ENCODE measurements at regions not wholly inside any gene's neighbourhood (a gene's known extent, or its start where the extent isn't known, plus 50 kb on each side); places are given as distances from the start of the nearest gene placed in this dataset.

DNA sequence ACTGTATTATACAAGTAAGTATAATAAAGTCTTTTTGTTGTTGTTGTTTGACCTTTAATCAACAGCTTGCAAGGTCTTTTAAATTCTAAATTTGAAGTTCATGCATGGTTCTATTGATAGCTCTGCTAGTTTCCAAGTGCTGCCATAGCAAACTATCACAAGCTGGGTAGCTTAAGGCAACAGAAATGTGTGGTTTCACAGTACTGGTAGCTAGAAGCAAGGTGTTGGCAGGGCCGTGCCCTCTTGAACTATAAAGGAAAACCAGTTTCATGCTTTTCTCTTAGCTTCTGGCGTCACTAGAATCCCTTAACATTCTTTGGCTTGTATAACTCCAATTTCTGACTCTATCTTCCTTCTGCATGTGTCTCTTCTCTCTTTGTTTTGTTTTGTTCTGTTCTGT, 1021.9 kb upstream of the AUTS2 start:
- Histone ChIP-seq H2BK120ac (ENCODE audit: low read depth, low read length) (no peak overlapping the region), H3K4me3 (ENCODE audit: insufficient read depth, low read depth, low read length) (no peak overlapping the region), H2BK20ac (ENCODE audit: low read depth, low read length) (no peak overlapping the region), H3K27ac (ENCODE audit: insufficient read depth, low read length) (no peak overlapping the region), H3K56ac (ENCODE audit: extremely low read depth, insufficient read depth, low read length) (no peak overlapping the region), H4K8ac (ENCODE audit: low read depth in 2 of 2, low read length in 2 of 2) (no peak overlapping the region), H3K4me2 (ENCODE audit: low read depth, low read length) (no peak overlapping the region), H3K14ac (replicated peaks; ENCODE audit: low read depth, low read length) (no peak overlapping the region), H3K36me3 (ENCODE audit: control insufficient read depth, insufficient read depth, low read length) (no peaks in the 10 kb centered on the region), H3K27me3 (ENCODE audit: control insufficient read depth, insufficient read depth, low read length) (no peaks in the 10 kb centered on the region), H4K20me1 (ENCODE audit: insufficient read depth, low read length) (no peaks in the 10 kb centered on the region), H3K79me1 (ENCODE audit: low read depth in 1 of 2, low read length in 2 of 2) (no peaks in the 10 kb centered on the region), H3K4ac (ENCODE audit: low read depth, low read length) (no peak overlapping the region), H2BK15ac (ENCODE audit: low read depth, low read length) (no peak overlapping the region), H4K5ac (ENCODE audit: low read depth, low read length) (no peak overlapping the region), H3K18ac (ENCODE audit: low read depth, low read length) (no peak overlapping the region), H3K23ac (ENCODE audit: low read depth, low read length) (no peak overlapping the region), H3K9me3 (ENCODE audit: control insufficient read depth, insufficient read depth, low read length) (peaks cover 2% of the 10 kb centered on the region), H2BK5ac (ENCODE audit: low read depth, low read length, poor library complexity, severe bottlenecking) (no peak overlapping the region), H4K91ac (ENCODE audit: insufficient read depth, low read depth, low read length) (no peak overlapping the region), H3K9ac (ENCODE audit: low read depth, low read length) (no peak overlapping the region), H2AK9ac (replicated peaks; ENCODE audit: low read depth, low read length, poor library complexity) (no peak overlapping the region), H2AFZ (replicated peaks; ENCODE audit: low read length, poor library complexity) (no peak overlapping the region), H3K4me1 (ENCODE audit: control insufficient read depth, insufficient read depth, low read length) (no peaks in the 10 kb centered on the region), H3K9me1 (ENCODE audit: insufficient read depth, low read length) (no peaks in the 10 kb centered on the region), H2AK5ac (ENCODE audit: low read depth, low read length) (no peak overlapping the region)
- ChIA-PET POLR2A (ENCODE audit: unreplicated experiment) (no interaction called here), CTCF (no interaction called here)
- dilution Hi-C loops (cut with HindIII; ENCODE audit: low sequenced_read_pairs, unreplicated experiment), result no loop called here
- TF ChIP-seq, protein P1, sequence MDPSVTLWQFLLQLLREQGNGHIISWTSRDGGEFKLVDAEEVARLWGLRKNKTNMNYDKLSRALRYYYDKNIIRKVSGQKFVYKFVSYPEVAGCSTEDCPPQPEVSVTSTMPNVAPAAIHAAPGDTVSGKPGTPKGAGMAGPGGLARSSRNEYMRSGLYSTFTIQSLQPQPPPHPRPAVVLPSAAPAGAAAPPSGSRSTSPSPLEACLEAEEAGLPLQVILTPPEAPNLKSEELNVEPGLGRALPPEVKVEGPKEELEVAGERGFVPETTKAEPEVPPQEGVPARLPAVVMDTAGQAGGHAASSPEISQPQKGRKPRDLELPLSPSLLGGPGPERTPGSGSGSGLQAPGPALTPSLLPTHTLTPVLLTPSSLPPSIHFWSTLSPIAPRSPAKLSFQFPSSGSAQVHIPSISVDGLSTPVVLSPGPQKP (IDR thresholded peaks at IDR 0.05; ENCODE audit: borderline replicate concordance, low read depth, low read length), result no peak
- WGBS, 2 experiments (ENCODE audit: extremely low coverage in 2 of 2, insufficient read length in 1 of 2), result 20% methylated on average over 1 of the region's 2 CpGs; no CpG with 5 or more reads in 1 of the 2 experiments
- no peak for ATAC-seq (ENCODE audit: low read depth)
- intact Hi-C loops (cut with micrococcal nuclease), result no loop called here
- BruUV-seq (replicated peaks), result no TSS peak
- in situ Hi-C loops (cut with MboI; ENCODE audit: low sequenced_read_pairs), result no loop called here
- DNase-seq, result no peak

Measured in IMR-90 (cell line).